GM23338 (cell line): ENCODE measurements at regions not wholly inside any gene's neighbourhood (a gene's known extent, or its start where the extent isn't known, plus 50 kb on each side); places are given as distances from the start of the nearest gene placed in this dataset.

Experiments
- ATAC-seq: fragments of 200-7000 bp; cut with Tn5 transposase; 3 replicates; pipeline ENCODE4 v1.9.1; 2020
- DNase-seq: peaks from one replicate; pipeline ENCODE4 v3.0.0-alpha.2; 2015; ENCODE audit warnings: low spot score
- H2AFZ ChIP-seq: fragments of 200-600 bp; sonication (generic); 2 replicates; pipeline ENCODE4 v1.8.0; 2016; ENCODE audit warnings: antibody characterized with exemption, mild to moderate bottlenecking, moderate library complexity
- H3F3A ChIP-seq: fragments of 200-600 bp; sonication (generic); replicated peaks from 2 replicates; pipeline ENCODE4 v1.8.0; 2017; ENCODE audit warnings: antibody characterized with exemption, mixed run types, low read depth
- H3K27ac ChIP-seq: fragments of 200-600 bp; sonication (generic); 2 replicates; pipeline ENCODE4 v1.6.1; 2016; ENCODE audit warnings: low read depth
- H3K27me3 ChIP-seq: fragments of 200-600 bp; sonication (generic); 2 replicates; pipeline ENCODE4 v1.8.0; 2016; ENCODE audit warnings: mild to moderate bottlenecking, mixed run types, moderate library complexity; ENCODE audit not compliant: insufficient read depth
- H3K36me3 ChIP-seq: fragments of 200-600 bp; sonication (generic); 2 replicates; pipeline ENCODE4 v1.8.0; 2016; ENCODE audit warnings: mild to moderate bottlenecking; ENCODE audit not compliant: insufficient read depth
- H3K4me1 ChIP-seq: fragments of 200-600 bp; sonication (generic); 2 replicates; pipeline ENCODE4 v1.8.0; 2016; ENCODE audit warnings: mild to moderate bottlenecking, moderate library complexity; ENCODE audit not compliant: insufficient read depth
- H3K4me2 ChIP-seq: fragments of 200-600 bp; sonication (generic); 2 replicates; pipeline ENCODE4 v1.7.1; 2017; ENCODE audit warnings: mixed run types
- H3K4me3 ChIP-seq: fragments of 200-600 bp; sonication (generic); 2 replicates; pipeline ENCODE4 v1.6.1; 2016; ENCODE audit warnings: mixed run types
- H3K79me2 ChIP-seq: fragments of 200-600 bp; sonication (generic); replicated peaks from 2 replicates; pipeline ENCODE4 v1.8.0; 2017; ENCODE audit warnings: mild to moderate bottlenecking; ENCODE audit not compliant: insufficient read depth
- H3K9me2 ChIP-seq: fragments of 200-600 bp; sonication (generic); 2 replicates; pipeline ENCODE4 v1.8.0; 2017; ENCODE audit not compliant: insufficient read depth
- H4K20me1 ChIP-seq: fragments of 200-600 bp; sonication (generic); replicated peaks from 2 replicates; pipeline ENCODE4 v1.8.0; 2017; ENCODE audit warnings: mild to moderate bottlenecking; ENCODE audit not compliant: insufficient read depth
- H3K27ac Mint-ChIP-seq: 2 replicates; pipeline ENCODE4 v1.8.0; 2020; ENCODE audit warnings: inconsistent platforms, mild to moderate bottlenecking, moderate library complexity, mixed read lengths
- H3K27me3 Mint-ChIP-seq: 3 replicates; pipeline ENCODE4 v1.8.0; 2022; ENCODE audit warnings: low read depth, mild to moderate bottlenecking, moderate library complexity, mixed read lengths, inconsistent platforms; ENCODE audit not compliant: insufficient read depth, poor library complexity
- H3K36me3 Mint-ChIP-seq: 3 replicates; pipeline ENCODE4 v1.8.0; 2021; ENCODE audit warnings: low read depth, mild to moderate bottlenecking, inconsistent platforms, moderate library complexity, mixed read lengths
- H3K4me1 Mint-ChIP-seq: 3 replicates; pipeline ENCODE4 v1.8.0; 2020; ENCODE audit warnings: mild to moderate bottlenecking, inconsistent platforms, mixed read lengths
- H3K4me3 Mint-ChIP-seq: 3 replicates; pipeline ENCODE4 v1.8.0; 2021; ENCODE audit warnings: moderate library complexity, mild to moderate bottlenecking, inconsistent platforms, mixed read lengths
- H3K9me3 Mint-ChIP-seq: 3 replicates; pipeline ENCODE4 v1.8.0; 2020; ENCODE audit warnings: moderate library complexity, mild to moderate bottlenecking, inconsistent platforms, mixed read lengths
- CTCF ChIP-seq, 2 experiments: fragments of 200-600 bp in 1 of 2; sonication (generic) in 1 of 2; conservative IDR thresholded peaks; 2 replicates each; pipeline versions ENCODE4 v1.5.1 to v1.6.1; 2016 to 2017; ENCODE audit warnings: antibody characterized with exemption in 2 of 2, low read depth in 2 of 2, mild to moderate bottlenecking in 2 of 2, moderate library complexity in 1 of 2
- ETS1 ChIP-seq: IDR thresholded peaks from 2 replicates; pipeline ENCODE4 v1.6.1; 2016; ENCODE audit warnings: antibody characterized with exemption
- EZH2 ChIP-seq: fragments of 200-600 bp; sonication (generic); IDR thresholded peaks from one replicate; pipeline ENCODE4 v1.8.0; 2017; ENCODE audit warnings: antibody characterized with exemption, mild to moderate bottlenecking, low read depth; ENCODE audit not compliant: unreplicated experiment
- EZH2phosphoT487 ChIP-seq: fragments of 200-600 bp; sonication (generic); IDR thresholded peaks from one replicate; pipeline ENCODE4 v1.8.1; 2018; ENCODE audit warnings: antibody characterized with exemption; ENCODE audit not compliant: unreplicated experiment
- NANOG ChIP-seq: IDR thresholded peaks from 2 replicates; pipeline ENCODE4 v1.6.1; 2016; ENCODE audit warnings: antibody characterized with exemption, borderline replicate concordance
- POLR2AphosphoS5 ChIP-seq: IDR thresholded peaks from 2 replicates; pipeline ENCODE4 v1.6.1; 2016; ENCODE audit warnings: antibody characterized with exemption, low read depth
- REST ChIP-seq: IDR thresholded peaks from one replicate; pipeline ENCODE4 v1.6.1; 2018; ENCODE audit warnings: antibody characterized with exemption; ENCODE audit not compliant: unreplicated experiment
- STAT1 ChIP-seq: IDR thresholded peaks from one replicate; pipeline ENCODE4 v1.6.1; 2016; ENCODE audit warnings: antibody characterized with exemption; ENCODE audit not compliant: unreplicated experiment
- ZNF114 ChIP-seq: fragments of 250-450 bp; sonication (Bioruptor Pico); IDR thresholded peaks from 2 replicates; pipeline ENCODE4 v1.5.0; 2020; ENCODE audit warnings: mild to moderate bottlenecking, moderate library complexity
- ZNF462 ChIP-seq: fragments of 250-450 bp; sonication (Bioruptor Pico); IDR thresholded peaks from 2 replicates; pipeline ENCODE4 v1.5.0; 2020; ENCODE audit warnings: mild to moderate bottlenecking, moderate library complexity

GRCh38 chr7:138226745-138227279 lies 150.6 kb downstream of the AKR1D1 start:
- H3K9me2 ChIP-seq, result no peaks in the 10 kb centered on the region
- H3K79me2 ChIP-seq, result no peaks in the 10 kb centered on the region
- Mint-ChIP-seq H3K4me3 (no peak overlapping the region), H3K9me3 (peaks cover 42% of the 10 kb centered on the region), H3K27ac (no peak overlapping the region), H3K4me1 (no peaks in the 10 kb centered on the region), H3K27me3 (peaks cover 2% of the 10 kb centered on the region), H3K36me3 (peaks cover 46% of the 10 kb centered on the region)
- H3K27ac ChIP-seq, result no peak overlapping the region
- H4K20me1 ChIP-seq, result no peaks in the 10 kb centered on the region
- no peak overlapping the region for H2AFZ ChIP-seq
- TF ChIP-seq STAT1 (no peak), CTCF (conservative IDR thresholded peaks at IDR 0.05; ENCODE audit: low read depth in 2 of 2) (no peak), NANOG (no peak), ZNF114 (CRISPR knock-in tag) (no peak), ZNF462 (CRISPR knock-in tag) (no peak), EZH2phosphoT487 (no peak), POLR2AphosphoS5 (no peak), ETS1 (no peak), REST (no peak), EZH2 (no peak)
- H3F3A ChIP-seq, result no peaks in the 10 kb centered on the region
- peaks cover 15% of the 10 kb centered on the region for H3K36me3 ChIP-seq
- H3K27me3 ChIP-seq, result no peaks in the 10 kb centered on the region
- DNase-seq, result no peak
- H3K4me3 ChIP-seq, result no peak overlapping the region
- no peak for ATAC-seq
- no peaks in the 10 kb centered on the region; the same call in 1 of the 2 replicates for H3K4me1 ChIP-seq
- no peak overlapping the region for H3K4me2 ChIP-seq
